ENCODE measurements at regions not wholly inside any gene's neighbourhood (a gene's known extent, or its start where the extent isn't known, plus 50 kb on each side); places are given as distances from the start of the nearest gene placed in this dataset.
"Not testable (repeated sequence)": the region's sequence is repeated elsewhere in the genome, so short reads cannot be mapped to it uniquely, and the experiment has no call there.

DNA sequence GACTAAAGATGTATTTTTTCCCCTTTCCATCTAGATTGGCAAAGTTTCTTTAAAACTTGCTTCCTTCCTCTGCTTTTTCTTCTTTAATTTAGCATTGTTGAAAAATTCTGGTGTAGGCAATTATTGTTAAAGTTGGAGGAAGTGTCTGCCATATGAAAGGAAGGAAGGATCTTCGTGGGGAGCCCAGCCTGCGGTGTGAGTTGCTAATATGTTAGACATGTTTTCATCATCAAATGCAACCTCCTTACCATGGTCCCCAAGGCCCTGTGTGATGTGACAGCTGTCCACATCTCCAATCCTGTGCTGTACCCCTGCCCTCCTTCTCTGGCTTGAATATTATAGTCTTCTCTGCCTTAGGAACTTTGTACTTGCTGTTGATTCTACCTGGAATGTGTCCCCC is 81.0 kb upstream of the ZBTB18 start:
- DNase-seq (ENCODE audit: insufficient read length, low spot score) (no peak), FAIRE-seq (no peak)
- TF ChIP-seq POU2F2 (IDR thresholded peaks at IDR 0.05; ENCODE audit: low read depth, low read length) (no peak), POLR2AphosphoS5 (IDR thresholded peaks at IDR 0.05; ENCODE audit: low read depth, low read length) (no peak), POLR2A (IDR thresholded peaks at IDR 0.05; ENCODE audit: low read depth, low read length) (no peak), SPI1 (IDR thresholded peaks at IDR 0.05; ENCODE audit: low read depth, low read length) (no peak), TAF1 (IDR thresholded peaks at IDR 0.05; ENCODE audit: low read depth, low read length) (no peak)

DNA sequence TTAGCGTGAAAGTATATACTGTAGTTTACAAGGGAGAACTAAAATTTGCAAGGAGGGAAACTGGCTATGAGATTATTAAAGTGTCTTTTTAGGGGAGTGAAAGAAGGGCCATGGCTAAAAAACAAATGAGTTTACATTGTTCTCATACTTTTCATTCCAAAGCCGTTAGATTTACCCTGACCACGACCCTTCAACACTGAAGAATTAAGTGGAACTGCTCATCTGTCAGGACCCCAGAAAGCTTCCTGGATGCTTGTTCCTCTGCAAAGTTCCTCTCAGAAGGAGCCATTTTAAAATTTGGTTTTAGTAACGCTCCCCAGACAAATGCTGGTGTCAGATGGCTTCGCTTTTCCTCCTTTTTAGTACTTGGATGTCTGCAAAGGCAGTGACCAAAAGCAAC is 82.7 kb upstream of the ZBTB18 start:
- DNase-seq (ENCODE audit: insufficient read length, low spot score), result no peak
- no peak for FAIRE-seq
- TF ChIP-seq PAX5 (IDR thresholded peaks at IDR 0.05; ENCODE audit: insufficient read depth, low read length, severe bottlenecking), result no peak
- TF ChIP-seq POLR2AphosphoS5 (IDR thresholded peaks at IDR 0.05; ENCODE audit: low read depth, low read length), result no peak
- TF ChIP-seq POLR2A (IDR thresholded peaks at IDR 0.05; ENCODE audit: low read depth, low read length), result no peak
- TF ChIP-seq POU2F2 (IDR thresholded peaks at IDR 0.05; ENCODE audit: low read depth, low read length), result no peak
- TF ChIP-seq SPI1 (IDR thresholded peaks at IDR 0.05; ENCODE audit: low read depth, low read length), result no peak
- no peak for TF ChIP-seq TAF1 (IDR thresholded peaks at IDR 0.05; ENCODE audit: low read depth, low read length)

DNA sequence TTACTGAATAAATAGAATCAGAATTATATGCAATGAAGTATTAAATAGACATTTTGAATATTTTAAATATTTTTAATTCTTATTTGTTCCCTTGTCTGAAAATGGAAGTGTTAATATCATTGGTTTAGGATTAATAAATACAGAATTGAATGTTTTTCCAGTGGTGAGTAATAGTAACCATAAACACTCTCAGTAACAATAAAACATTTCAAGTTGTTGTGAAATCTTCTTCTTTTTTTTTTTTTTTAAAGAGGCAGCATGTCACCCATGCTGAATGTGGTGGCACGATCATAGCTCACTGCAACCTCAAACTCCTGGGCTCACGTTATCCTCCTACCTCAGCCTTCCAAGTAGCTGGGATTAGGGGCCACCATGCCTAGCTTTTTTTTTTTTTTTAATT is 86.2 kb upstream of the ZBTB18 start:
- FAIRE-seq (no peak), DNase-seq (ENCODE audit: insufficient read length, low spot score) (no peak)
- no peak for TF ChIP-seq POLR2A (IDR thresholded peaks at IDR 0.05; ENCODE audit: low read depth, low read length)
- no peak for TF ChIP-seq SPI1 (IDR thresholded peaks at IDR 0.05; ENCODE audit: low read depth, low read length)
- TF ChIP-seq POLR2AphosphoS5 (IDR thresholded peaks at IDR 0.05; ENCODE audit: low read depth, low read length), result no peak
- TF ChIP-seq PAX5 (IDR thresholded peaks at IDR 0.05; ENCODE audit: insufficient read depth, low read length, severe bottlenecking), result no peak
- TF ChIP-seq POU2F2 (IDR thresholded peaks at IDR 0.05; ENCODE audit: low read depth, low read length), result no peak
- TF ChIP-seq TAF1 (IDR thresholded peaks at IDR 0.05; ENCODE audit: low read depth, low read length), result no peak

DNA sequence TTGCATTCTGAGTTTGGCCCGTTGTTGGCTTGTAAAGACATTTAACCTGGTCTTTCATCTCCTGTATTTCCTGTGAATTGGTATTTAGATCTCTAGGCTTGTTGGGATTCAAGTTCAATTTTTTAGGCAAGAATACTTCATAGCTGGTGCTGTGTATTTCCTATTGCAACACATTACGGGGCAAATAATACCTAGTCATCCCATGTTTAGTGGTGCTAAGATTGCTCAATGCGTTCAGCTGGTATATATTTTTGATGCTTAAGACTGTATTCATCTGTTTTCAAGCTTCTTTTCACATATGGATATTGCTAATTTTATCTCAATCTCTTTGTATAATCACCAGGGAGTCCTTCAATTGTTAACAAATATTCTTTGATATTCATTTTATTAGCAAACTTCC is 87.5 kb upstream of the ZBTB18 start:
- DNase-seq (ENCODE audit: insufficient read length, low spot score) (no peak), FAIRE-seq (no peak)
- TF ChIP-seq POLR2A (IDR thresholded peaks at IDR 0.05; ENCODE audit: low read depth, low read length), result no peak
- no peak for TF ChIP-seq SPI1 (IDR thresholded peaks at IDR 0.05; ENCODE audit: low read depth, low read length)

DNA sequence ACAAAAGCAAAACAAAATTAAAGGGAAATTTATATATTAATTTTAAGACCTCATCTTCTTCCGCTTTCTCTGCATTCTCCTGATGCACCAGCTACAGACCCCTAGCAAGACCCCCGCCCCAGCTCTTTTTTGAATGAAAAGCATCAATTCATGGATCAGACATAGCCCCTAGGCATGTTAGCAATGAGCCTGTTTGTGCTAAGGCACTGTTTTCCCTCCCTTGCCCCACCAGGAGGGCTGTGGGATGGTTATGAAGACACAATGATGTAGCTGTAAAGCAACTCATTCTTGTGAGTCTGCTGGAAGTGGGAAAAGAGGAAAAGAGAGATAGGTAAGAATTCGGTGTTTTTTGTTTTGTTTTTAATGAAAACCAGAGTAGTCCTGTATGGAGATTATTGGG is 88.5 kb upstream of the ZBTB18 start:
- TF ChIP-seq PAX5 (IDR thresholded peaks at IDR 0.05; ENCODE audit: insufficient read depth, low read length, severe bottlenecking), result no peak
- TF ChIP-seq POLR2AphosphoS5 (IDR thresholded peaks at IDR 0.05; ENCODE audit: low read depth, low read length), result no peak
- no peak for TF ChIP-seq TAF1 (IDR thresholded peaks at IDR 0.05; ENCODE audit: low read depth, low read length)
- TF ChIP-seq SPI1 (IDR thresholded peaks at IDR 0.05; ENCODE audit: low read depth, low read length), result no peak
- no peak for TF ChIP-seq POLR2A (IDR thresholded peaks at IDR 0.05; ENCODE audit: low read depth, low read length)
- no peak for TF ChIP-seq POU2F2 (IDR thresholded peaks at IDR 0.05; ENCODE audit: low read depth, low read length)
- DNase-seq (ENCODE audit: insufficient read length, low spot score) (no peak), FAIRE-seq (no peak)

DNA sequence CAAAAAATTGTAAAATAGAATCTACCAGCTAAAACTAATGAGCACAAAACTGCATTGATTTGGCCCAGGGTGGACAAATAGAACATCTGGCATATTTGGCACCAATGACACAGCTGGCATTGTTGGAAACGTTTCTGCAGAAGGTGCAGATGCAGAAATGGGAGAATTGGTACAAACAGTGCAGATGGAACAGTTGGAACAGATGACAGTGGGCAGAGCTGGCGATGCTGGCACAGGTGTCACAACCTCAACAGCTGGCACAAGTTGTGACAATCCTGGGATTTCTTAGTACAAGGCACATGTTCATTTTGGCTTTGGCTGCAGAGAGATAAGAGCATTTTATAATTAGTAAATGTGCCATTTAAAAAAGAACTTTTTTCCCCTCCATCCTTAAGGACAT is 91.1 kb upstream of the ZBTB18 start:
- DNase-seq (ENCODE audit: insufficient read length, low spot score) (no peak), FAIRE-seq (no peak)
- TF ChIP-seq POU2F2 (IDR thresholded peaks at IDR 0.05; ENCODE audit: low read depth, low read length) (no peak), POLR2A (IDR thresholded peaks at IDR 0.05; ENCODE audit: low read depth, low read length) (no peak), PAX5 (IDR thresholded peaks at IDR 0.05; ENCODE audit: insufficient read depth, low read length, severe bottlenecking) (no peak), SPI1 (IDR thresholded peaks at IDR 0.05; ENCODE audit: low read depth, low read length) (no peak), POLR2AphosphoS5 (IDR thresholded peaks at IDR 0.05; ENCODE audit: low read depth, low read length) (no peak), TAF1 (IDR thresholded peaks at IDR 0.05; ENCODE audit: low read depth, low read length) (no peak)

DNA sequence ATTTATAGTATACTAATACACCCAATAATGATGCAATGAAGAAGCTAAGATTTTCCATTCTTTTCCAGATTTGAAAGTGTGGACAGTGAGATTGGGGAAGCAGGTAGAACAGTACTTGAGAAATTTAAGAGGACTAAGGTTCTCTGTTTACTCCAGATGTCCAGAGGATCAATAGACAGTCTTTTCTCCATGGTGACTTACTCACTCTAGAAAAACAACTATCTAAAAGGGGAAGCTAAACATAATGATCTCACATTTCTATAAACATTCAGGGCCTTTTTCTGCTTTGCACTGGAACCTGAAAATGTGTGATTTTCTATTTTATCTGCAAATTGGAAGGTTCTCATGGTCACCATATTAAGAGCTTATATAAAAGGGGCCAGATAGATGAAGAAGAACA is 93.9 kb upstream of the ZBTB18 start:
- TF ChIP-seq SPI1 (IDR thresholded peaks at IDR 0.05; ENCODE audit: low read depth, low read length) (no peak), PAX5 (IDR thresholded peaks at IDR 0.05; ENCODE audit: insufficient read depth, low read length, severe bottlenecking) (no peak), POLR2AphosphoS5 (IDR thresholded peaks at IDR 0.05; ENCODE audit: low read depth, low read length) (no peak)
- DNase-seq (ENCODE audit: insufficient read length, low spot score), result no peak
- FAIRE-seq, result no peak

DNA sequence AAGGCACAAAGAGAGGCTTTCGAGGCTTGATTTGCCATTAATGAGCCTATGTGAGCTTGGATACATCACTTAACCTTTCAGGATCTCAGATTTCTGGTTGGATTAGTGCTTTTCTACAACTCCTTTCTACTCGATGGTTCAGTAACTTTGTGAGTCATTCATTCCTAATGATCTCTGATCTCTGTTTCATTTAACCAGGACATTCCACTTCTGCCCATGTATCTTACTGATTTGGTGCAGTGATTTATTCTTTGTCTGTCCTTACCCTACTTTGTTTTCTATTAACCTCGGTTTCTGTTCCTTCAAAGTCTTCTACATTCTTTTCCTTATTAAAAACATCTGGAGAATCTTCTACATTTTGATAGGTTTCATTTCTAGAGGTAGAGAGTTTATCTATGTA is 94.6 kb upstream of the ZBTB18 start:
- DNase-seq (ENCODE audit: insufficient read length, low spot score), result no peak
- FAIRE-seq, result no peak
- TF ChIP-seq PAX5 (IDR thresholded peaks at IDR 0.05; ENCODE audit: insufficient read depth, low read length, severe bottlenecking), result no peak
- no peak for TF ChIP-seq TAF1 (IDR thresholded peaks at IDR 0.05; ENCODE audit: low read depth, low read length)
- no peak for TF ChIP-seq POLR2AphosphoS5 (IDR thresholded peaks at IDR 0.05; ENCODE audit: low read depth, low read length)
- TF ChIP-seq SPI1 (IDR thresholded peaks at IDR 0.05; ENCODE audit: low read depth, low read length), result no peak
- TF ChIP-seq POU2F2 (IDR thresholded peaks at IDR 0.05; ENCODE audit: low read depth, low read length), result no peak
- TF ChIP-seq POLR2A (IDR thresholded peaks at IDR 0.05; ENCODE audit: low read depth, low read length), result no peak

DNA sequence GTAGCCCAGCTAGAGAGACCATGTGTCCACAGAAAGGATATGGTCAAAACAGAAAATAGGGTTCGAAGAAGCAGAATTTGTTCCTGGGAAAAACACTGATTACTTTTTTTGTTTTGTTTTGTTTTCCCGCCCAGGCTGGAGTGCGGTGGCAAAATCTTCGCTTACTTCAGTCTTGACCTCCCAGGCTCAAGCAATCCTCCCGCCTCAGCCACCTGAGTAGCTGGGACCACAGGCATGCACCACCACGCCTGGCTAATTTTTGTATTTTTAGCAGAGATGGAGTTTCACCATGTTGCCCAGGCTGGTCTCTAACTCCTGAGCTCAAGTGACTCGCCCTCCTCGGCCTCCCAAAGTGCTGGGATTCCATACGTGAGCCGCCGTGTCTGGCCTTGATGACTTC is 99.9 kb upstream of the ZBTB18 start:
- DNase-seq (ENCODE audit: insufficient read length, low spot score); FAIRE-seq: not testable (repeated sequence)

DNA sequence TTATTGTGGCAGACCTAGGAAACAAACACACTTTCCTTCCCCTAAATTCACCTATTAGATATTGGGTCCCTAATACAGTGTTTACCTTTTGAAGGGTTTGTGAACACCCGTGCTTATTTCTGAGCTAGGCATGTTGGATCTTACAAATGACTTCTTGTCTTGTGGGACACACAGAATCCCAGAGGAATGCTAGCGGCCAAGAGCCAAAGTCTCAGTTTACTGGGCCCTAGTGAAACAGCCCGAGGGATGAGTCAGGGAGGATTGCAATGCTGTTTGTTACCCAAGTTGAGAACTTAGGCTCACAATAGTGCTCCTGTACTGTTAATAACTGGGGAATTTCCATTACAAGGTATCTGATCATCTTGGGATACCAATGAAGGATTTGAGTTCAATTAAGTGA is 100.1 kb upstream of the AKT3 start:
- DNase-seq (ENCODE audit: insufficient read length, low spot score) (no peak), FAIRE-seq (no peak)
- TF ChIP-seq POLR2AphosphoS5 (IDR thresholded peaks at IDR 0.05; ENCODE audit: low read depth, low read length) (no peak), POLR2A (IDR thresholded peaks at IDR 0.05; ENCODE audit: low read depth, low read length) (no peak), PAX5 (IDR thresholded peaks at IDR 0.05; ENCODE audit: insufficient read depth, low read length, severe bottlenecking) (no peak), POU2F2 (IDR thresholded peaks at IDR 0.05; ENCODE audit: low read depth, low read length) (no peak), TAF1 (IDR thresholded peaks at IDR 0.05; ENCODE audit: low read depth, low read length) (no peak), SPI1 (IDR thresholded peaks at IDR 0.05; ENCODE audit: low read depth, low read length) (no peak)

DNA sequence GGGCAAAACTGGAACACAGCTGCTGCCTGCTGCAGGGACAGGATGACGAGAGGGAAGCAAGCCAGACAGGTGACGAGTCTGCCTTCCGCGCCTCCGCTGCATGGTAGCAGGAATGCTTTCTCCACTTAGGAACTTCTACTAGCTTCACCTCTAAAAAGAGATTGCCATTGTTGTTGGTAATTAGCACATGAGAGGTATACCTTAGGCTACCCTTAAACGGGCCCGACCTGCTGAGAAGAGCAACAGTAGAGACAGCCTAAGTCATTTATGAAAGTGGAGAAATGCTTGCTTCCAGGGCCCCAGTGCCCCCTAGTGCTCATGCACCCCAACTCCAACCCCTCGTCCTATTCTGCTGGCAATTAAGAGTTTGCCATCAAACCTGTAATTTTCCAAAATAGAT is 96.9 kb upstream of the AKT3 start:
- no peak for TF ChIP-seq POU2F2 (IDR thresholded peaks at IDR 0.05; ENCODE audit: low read depth, low read length)
- TF ChIP-seq TAF1 (IDR thresholded peaks at IDR 0.05; ENCODE audit: low read depth, low read length), result no peak
- no peak for TF ChIP-seq POLR2A (IDR thresholded peaks at IDR 0.05; ENCODE audit: low read depth, low read length)
- no peak for TF ChIP-seq PAX5 (IDR thresholded peaks at IDR 0.05; ENCODE audit: insufficient read depth, low read length, severe bottlenecking)
- TF ChIP-seq POLR2AphosphoS5 (IDR thresholded peaks at IDR 0.05; ENCODE audit: low read depth, low read length), result no peak
- TF ChIP-seq SPI1 (IDR thresholded peaks at IDR 0.05; ENCODE audit: low read depth, low read length), result no peak
- no peak for FAIRE-seq
- DNase-seq (ENCODE audit: insufficient read length, low spot score), result no peak
